Fibroblast of pulmonary artery (primary cell): ENCODE measurements at regions not wholly inside any gene's neighbourhood (a gene's known extent, or its start where the extent isn't known, plus 50 kb on each side); places are given as distances from the start of the nearest gene placed in this dataset.

Experiments
- DNase-seq: peaks from one replicate; pipeline ENCODE4 v3.0.0-alpha.2; 2010; ENCODE audit warnings: low read depth
- H3K4me3 ChIP-seq: replicated peaks from 2 replicates; pipeline ENCODE4 v1.5.1; 2011; ENCODE audit warnings: low read depth, mild to moderate bottlenecking, control low read depth, low read length, moderate library complexity
- CTCF ChIP-seq: IDR thresholded peaks from 2 replicates; pipeline ENCODE4 v1.5.1; 2011; ENCODE audit warnings: mild to moderate bottlenecking, control low read depth, low read length, inconsistent platforms; ENCODE audit errors: missing control alignments

- TF ChIP-seq CTCF = no peak
- peak; percentile 73 for DNase-seq
- no peak overlapping the region for H3K4me3 ChIP-seq
These were observed 102.1 kb downstream of the RASSF10 start for GRCh38 chr11:13110929-13111812.

- no peak for TF ChIP-seq CTCF
- no peak overlapping the region for H3K4me3 ChIP-seq
- no peak for DNase-seq
These were observed 102.7 kb downstream of the RASSF10 start for GRCh38 chr11:13111813-13112130.

GRCh38 chr11:13114566-13115379 is 105.7 kb downstream of the RASSF10 start:
- TF ChIP-seq CTCF = no peak
- DNase-seq = no peak
- H3K4me3 ChIP-seq = no peak overlapping the region

GRCh38 chr11:13115380-13115675 is 106.2 kb downstream of the RASSF10 start:
- H3K4me3 ChIP-seq = no peak overlapping the region
- TF ChIP-seq CTCF = no peak

GRCh38 chr11:13116491-13116890 is 107.4 kb downstream of the RASSF10 start:
- H3K4me3 ChIP-seq = no peak overlapping the region
- TF ChIP-seq CTCF = no peak
- no peak for DNase-seq

More at GRCh38 chr11:13115380-13115675, 106.2 kb downstream of the RASSF10 start:
- DNase-seq = no peak

GRCh38 chr11:13117344-13117743 is 108.2 kb downstream of the RASSF10 start:
- no peak for DNase-seq
- H3K4me3 ChIP-seq = no peak overlapping the region
- no peak for TF ChIP-seq CTCF
